ENCODE measurements at regions not wholly inside any gene's neighbourhood (a gene's known extent, or its start where the extent isn't known, plus 50 kb on each side); places are given as distances from the start of the nearest gene placed in this dataset.

DNA sequence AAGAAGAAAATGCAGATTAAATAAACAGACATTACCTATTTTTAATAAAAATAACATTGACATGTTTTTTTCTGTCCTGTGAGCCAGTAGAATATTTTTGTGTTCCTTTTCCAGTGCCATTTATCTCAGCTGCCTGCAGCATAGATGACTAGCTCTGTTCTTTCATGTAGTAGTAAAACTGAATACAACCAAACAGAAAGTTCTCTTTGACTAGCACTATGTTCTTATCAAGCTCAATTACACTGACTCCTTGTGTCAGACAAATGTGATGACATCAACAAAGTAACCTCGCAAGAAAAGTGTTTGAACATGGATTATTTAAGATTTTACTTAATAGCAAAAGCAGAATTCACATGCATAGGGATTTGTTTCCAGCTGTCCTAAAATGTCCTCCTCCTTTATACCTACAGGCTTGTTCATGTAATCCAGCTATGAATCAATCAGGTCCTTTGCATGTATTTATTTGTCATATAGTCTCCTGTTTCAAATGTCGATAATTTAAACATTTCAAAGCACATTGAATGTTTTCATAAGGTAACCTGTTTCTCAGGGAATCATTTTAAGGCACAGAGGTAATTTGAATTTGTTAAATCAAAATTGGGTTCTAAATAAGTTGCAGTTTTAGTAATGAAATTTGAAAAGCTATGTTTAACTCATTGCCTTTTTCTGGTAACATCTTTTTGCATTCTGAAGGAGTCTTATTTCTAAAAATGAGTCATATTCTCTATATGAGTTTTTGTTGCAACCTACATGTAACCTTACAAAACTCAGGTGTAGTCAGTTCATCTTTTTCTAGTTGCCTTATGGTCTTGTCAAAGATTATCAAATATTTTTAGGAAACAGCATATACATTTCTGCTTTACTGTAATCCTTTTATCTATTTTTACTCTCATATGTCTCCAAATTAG, 215.3 kb upstream of the GULP1 start:
- TF ChIP-seq, protein P1, sequence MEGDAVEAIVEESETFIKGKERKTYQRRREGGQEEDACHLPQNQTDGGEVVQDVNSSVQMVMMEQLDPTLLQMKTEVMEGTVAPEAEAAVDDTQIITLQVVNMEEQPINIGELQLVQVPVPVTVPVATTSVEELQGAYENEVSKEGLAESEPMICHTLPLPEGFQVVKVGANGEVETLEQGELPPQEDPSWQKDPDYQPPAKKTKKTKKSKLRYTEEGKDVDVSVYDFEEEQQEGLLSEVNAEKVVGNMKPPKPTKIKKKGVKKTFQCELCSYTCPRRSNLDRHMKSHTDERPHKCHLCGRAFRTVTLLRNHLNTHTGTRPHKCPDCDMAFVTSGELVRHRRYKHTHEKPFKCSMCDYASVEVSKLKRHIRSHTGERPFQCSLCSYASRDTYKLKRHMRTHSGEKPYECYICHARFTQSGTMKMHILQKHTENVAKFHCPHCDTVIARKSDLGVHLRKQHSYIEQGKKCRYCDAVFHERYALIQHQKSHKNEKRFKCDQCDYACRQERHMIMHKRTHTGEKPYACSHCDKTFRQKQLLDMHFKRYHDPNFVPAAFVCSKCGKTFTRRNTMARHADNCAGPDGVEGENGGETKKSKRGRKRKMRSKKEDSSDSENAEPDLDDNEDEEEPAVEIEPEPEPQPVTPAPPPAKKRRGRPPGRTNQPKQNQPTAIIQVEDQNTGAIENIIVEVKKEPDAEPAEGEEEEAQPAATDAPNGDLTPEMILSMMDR (IDR thresholded peaks at IDR 0.05) = no peak
- TF ChIP-seq EP300 (IDR thresholded peaks at IDR 0.05; ENCODE audit: low read depth) = no peak
- no peak for TF ChIP-seq POLR2AphosphoS5 (IDR thresholded peaks at IDR 0.05)
- TF ChIP-seq POLR2A (IDR thresholded peaks at IDR 0.05) = no peak
